Upper lobe of left lung (tissue), 4 donors: ENCODE measurements at regions not wholly inside any gene's neighbourhood (a gene's known extent, or its start where the extent isn't known, plus 50 kb on each side); places are given as distances from the start of the nearest gene placed in this dataset.
A peak's percentile ranks its signal among the peaks of the same experiment; 100 is the strongest.

Source experiments
- EP300 ChIP-seq, 4 donors: sonication (generic); formaldehyde crosslinking; IDR thresholded peaks; one replicate each; pipeline ENCODE4 v1.5.1; 2017; ENCODE audit warnings: antibody characterized with exemption in 4 of 4, control low read depth in 2 of 4
- POLR2A ChIP-seq, 4 donors: fragments of 450-650 bp; IDR thresholded peaks; one replicate each; pipeline ENCODE4 v1.5.1; 2016 to 2017; ENCODE audit warnings: antibody characterized with exemption in 4 of 4, mild to moderate bottlenecking in 2 of 4
- POLR2AphosphoS5 ChIP-seq, 2 donors: sonication (generic); formaldehyde crosslinking; IDR thresholded peaks; one replicate each; pipeline ENCODE4 v1.5.1; 2017; ENCODE audit warnings: antibody characterized with exemption in 2 of 2
- TF ChIP-seq, protein P1 (sequence below), 6 experiments: fragments of 450-650 bp in 4 of 6; fragments of 200-600 bp in 2 of 6; sonication (generic) in 2 of 6; IDR thresholded peaks; one replicate each; pipeline ENCODE4 v1.5.1; 2016 to 2019; ENCODE audit warnings: antibody characterized with exemption in 6 of 6

DNA sequence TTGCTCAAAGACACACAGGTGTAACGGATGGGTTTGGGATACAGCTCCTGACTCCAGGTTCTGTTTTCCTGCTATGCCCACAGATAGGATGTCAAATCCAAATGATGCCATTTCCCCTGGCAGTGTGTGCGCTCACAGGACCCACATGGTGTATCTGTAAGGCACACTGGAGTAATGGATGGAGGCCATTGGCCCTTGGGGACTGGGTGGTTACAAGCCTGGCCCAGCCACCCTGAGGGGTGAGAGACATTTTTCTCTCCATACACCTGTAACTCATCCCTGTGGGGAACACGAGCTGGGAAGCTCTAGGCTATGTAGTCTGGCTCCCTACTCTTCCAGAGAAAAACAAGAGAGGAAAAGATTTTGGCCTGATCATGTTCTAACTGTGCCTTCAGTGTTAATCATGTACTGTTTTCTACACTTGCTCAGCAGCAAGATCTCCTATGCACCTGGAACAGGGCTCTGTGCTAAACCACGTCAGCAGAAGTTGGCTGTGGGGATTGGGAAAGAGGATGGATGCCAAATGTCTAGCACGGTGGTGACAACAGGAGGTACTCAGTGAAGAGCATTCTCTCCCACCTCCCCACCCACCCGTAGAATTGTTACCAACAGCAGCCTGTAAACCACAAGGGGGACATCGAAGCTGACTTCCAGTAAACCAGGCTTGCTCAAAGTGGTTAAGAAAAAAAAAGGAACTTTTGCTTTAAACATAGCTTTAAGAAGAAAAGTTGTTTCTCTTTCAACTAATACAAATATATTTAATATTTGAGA lies 237.0 kb downstream of the LACC1 start:
- TF ChIP-seq, protein P1, sequence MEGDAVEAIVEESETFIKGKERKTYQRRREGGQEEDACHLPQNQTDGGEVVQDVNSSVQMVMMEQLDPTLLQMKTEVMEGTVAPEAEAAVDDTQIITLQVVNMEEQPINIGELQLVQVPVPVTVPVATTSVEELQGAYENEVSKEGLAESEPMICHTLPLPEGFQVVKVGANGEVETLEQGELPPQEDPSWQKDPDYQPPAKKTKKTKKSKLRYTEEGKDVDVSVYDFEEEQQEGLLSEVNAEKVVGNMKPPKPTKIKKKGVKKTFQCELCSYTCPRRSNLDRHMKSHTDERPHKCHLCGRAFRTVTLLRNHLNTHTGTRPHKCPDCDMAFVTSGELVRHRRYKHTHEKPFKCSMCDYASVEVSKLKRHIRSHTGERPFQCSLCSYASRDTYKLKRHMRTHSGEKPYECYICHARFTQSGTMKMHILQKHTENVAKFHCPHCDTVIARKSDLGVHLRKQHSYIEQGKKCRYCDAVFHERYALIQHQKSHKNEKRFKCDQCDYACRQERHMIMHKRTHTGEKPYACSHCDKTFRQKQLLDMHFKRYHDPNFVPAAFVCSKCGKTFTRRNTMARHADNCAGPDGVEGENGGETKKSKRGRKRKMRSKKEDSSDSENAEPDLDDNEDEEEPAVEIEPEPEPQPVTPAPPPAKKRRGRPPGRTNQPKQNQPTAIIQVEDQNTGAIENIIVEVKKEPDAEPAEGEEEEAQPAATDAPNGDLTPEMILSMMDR (IDR thresholded peaks at IDR 0.05) = peak in 1 of 6 experiments; percentile 8
- TF ChIP-seq POLR2AphosphoS5 (IDR thresholded peaks at IDR 0.05) (no peak), POLR2A (IDR thresholded peaks at IDR 0.05) (no peak), EP300 (IDR thresholded peaks at IDR 0.05) (no peak)
